Stimulated activated CD8-positive, alpha-beta memory T cell treated with anti-CD3 and anti-CD28 coated beads, Interleukin-2, amount 100 ng/mL, for 48 hours (primary cell): ENCODE measurements at regions not wholly inside any gene's neighbourhood (a gene's known extent, or its start where the extent isn't known, plus 50 kb on each side); places are given as distances from the start of the nearest gene placed in this dataset.

Experiments
- DNase-seq, 2 donors: peaks; one replicate each; pipeline ENCODE4 v3.0.0-alpha.2; 2020; ENCODE audit warnings: low read depth in 2 of 2

- no peak for DNase-seq
These were observed 588.2 kb downstream of the BRD1 start for GRCh38 chr22:49239264-49240015.

GRCh38 chr22:49238181-49239141, 589.2 kb downstream of the BRD1 start:
- DNase-seq, result no peak

GRCh38 chr22:49237703-49238102, 590.0 kb downstream of the BRD1 start:
- DNase-seq, result no peak

- DNase-seq, result no peak
These were observed 590.4 kb downstream of the BRD1 start for GRCh38 chr22:49237279-49237678.

- no peak for DNase-seq
These were observed 591.1 kb downstream of the BRD1 start for GRCh38 chr22:49236541-49237075.

GRCh38 chr22:49235463-49236300, 592.0 kb downstream of the BRD1 start:
- DNase-seq, result no peak

GRCh38 chr22:49234459-49234858, 593.2 kb downstream of the BRD1 start:
- DNase-seq, result no peak

GRCh38 chr22:49233507-49234100, 594.1 kb downstream of the BRD1 start:
- no peak for DNase-seq

- no peak for DNase-seq
These were observed 595.2 kb downstream of the BRD1 start for GRCh38 chr22:49232319-49233067.

GRCh38 chr22:49230194-49230577, 597.5 kb downstream of the BRD1 start:
- DNase-seq, result no peak

- DNase-seq, result no peak
These were observed 598.0 kb downstream of the BRD1 start for GRCh38 chr22:49229483-49230193.

- no peak for DNase-seq
These were observed 599.1 kb downstream of the BRD1 start for GRCh38 chr22:49228431-49229037.

- no peak for DNase-seq
These were observed 600.0 kb downstream of the BRD1 start for GRCh38 chr22:49227670-49228069.

- DNase-seq, result no peak
These were observed 601.6 kb downstream of the BRD1 start for GRCh38 chr22:49226096-49226495.

- DNase-seq, result no peak
These were observed 603.4 kb downstream of the BRD1 start for GRCh38 chr22:49224243-49224642.

GRCh38 chr22:49218142-49218541, 609.5 kb downstream of the BRD1 start:
- DNase-seq, result no peak

- no peak for DNase-seq
These were observed 611.1 kb downstream of the BRD1 start for GRCh38 chr22:49216579-49216978.

GRCh38 chr22:49215840-49216239, 611.8 kb downstream of the BRD1 start:
- no peak for DNase-seq

GRCh38 chr22:49214976-49215375, 612.7 kb downstream of the BRD1 start:
- no peak for DNase-seq
